Trophoblast cell (in vitro differentiated cells and primary cell): ENCODE measurements at regions not wholly inside any gene's neighbourhood (a gene's known extent, or its start where the extent isn't known, plus 50 kb on each side); places are given as distances from the start of the nearest gene placed in this dataset.

ENCODE experiments used
- DNase-seq, 2 donors: peaks; one replicate each; pipeline ENCODE4 v3.0.0-alpha.2; 2016
- H2AFZ ChIP-seq: 2 replicates; pipeline ENCODE4 v1.6.1; 2013; ENCODE audit warnings: low read length, moderate library complexity, mild to moderate bottlenecking; ENCODE audit not compliant: insufficient read depth, poor library complexity
- H2AK5ac ChIP-seq: 2 replicates; pipeline ENCODE4 v1.6.1; 2013; ENCODE audit warnings: mild to moderate bottlenecking, low read length
- H2BK120ac ChIP-seq: 2 replicates; pipeline ENCODE4 v1.6.1; 2013; ENCODE audit warnings: low read length, mild to moderate bottlenecking, moderate library complexity; ENCODE audit not compliant: insufficient read depth, poor library complexity
- H2BK12ac ChIP-seq: 2 replicates; pipeline ENCODE4 v1.6.1; 2013; ENCODE audit warnings: mild to moderate bottlenecking, low read length, moderate library complexity
- H2BK5ac ChIP-seq: 2 replicates; pipeline ENCODE4 v1.6.1; 2013; ENCODE audit warnings: low read length, low read depth, moderate library complexity, mild to moderate bottlenecking; ENCODE audit not compliant: poor library complexity
- H3K14ac ChIP-seq: 2 replicates; pipeline ENCODE4 v1.6.1; 2013; ENCODE audit warnings: mild to moderate bottlenecking, low read length
- H3K18ac ChIP-seq: 2 replicates; pipeline ENCODE4 v1.6.1; 2013; ENCODE audit warnings: mild to moderate bottlenecking, low read length
- H3K23ac ChIP-seq: 2 replicates; pipeline ENCODE4 v1.6.1; 2013; ENCODE audit warnings: low read length
- H3K27ac ChIP-seq: 2 replicates; pipeline ENCODE4 v1.5.1; 2013; ENCODE audit warnings: low read depth, mild to moderate bottlenecking, inconsistent platforms, low read length, moderate library complexity
- H3K27me3 ChIP-seq: 2 replicates; pipeline ENCODE4 v1.6.1; 2013; ENCODE audit warnings: inconsistent platforms, mild to moderate bottlenecking, low read length, moderate library complexity; ENCODE audit not compliant: insufficient read depth
- H3K36me3 ChIP-seq, 2 experiments: 1 replicate in 1 of 2; 2 replicates in 1 of 2; pipeline ENCODE4 v1.6.1; 2013; ENCODE audit warnings: low read length in 2 of 2, mild to moderate bottlenecking in 2 of 2, moderate library complexity in 1 of 2; ENCODE audit not compliant: insufficient read depth in 2 of 2, control insufficient read depth in 1 of 2
- H3K4ac ChIP-seq: 2 replicates; pipeline ENCODE4 v1.6.1; 2013; ENCODE audit warnings: low read depth, mild to moderate bottlenecking, low read length, moderate library complexity
- H3K4me1 ChIP-seq, 2 experiments: 1 replicate in 1 of 2; 2 replicates in 1 of 2; pipeline ENCODE4 v1.6.1; 2013; ENCODE audit warnings: low read length in 2 of 2, mild to moderate bottlenecking in 2 of 2, moderate library complexity in 1 of 2; ENCODE audit not compliant: insufficient read depth in 2 of 2, control insufficient read depth in 1 of 2
- H3K4me2 ChIP-seq: 2 replicates; pipeline ENCODE4 v1.6.1; 2013; ENCODE audit warnings: inconsistent platforms, mild to moderate bottlenecking, low read length, moderate library complexity
- H3K4me3 ChIP-seq: 2 replicates; pipeline ENCODE4 v1.5.1; 2013; ENCODE audit warnings: mild to moderate bottlenecking, low read depth, low read length, inconsistent platforms
- H3K79me1 ChIP-seq: one replicate; pipeline ENCODE4 v1.6.1; 2013; ENCODE audit warnings: low read length
- H3K79me2 ChIP-seq: 2 replicates; pipeline ENCODE4 v1.6.1; 2013; ENCODE audit warnings: low read length, mild to moderate bottlenecking; ENCODE audit not compliant: control insufficient read depth, insufficient read depth, poor library complexity
- H3K9ac ChIP-seq: 2 replicates; pipeline ENCODE4 v1.6.1; 2013; ENCODE audit warnings: mild to moderate bottlenecking, low read length
- H3K9me3 ChIP-seq: 2 replicates; pipeline ENCODE4 v1.6.1; 2013; ENCODE audit warnings: low read depth, mild to moderate bottlenecking, control low read depth, inconsistent platforms, low read length; ENCODE audit not compliant: insufficient read depth
- H4K12ac ChIP-seq: 2 replicates; pipeline ENCODE4 v1.6.1; 2013; ENCODE audit warnings: low read depth, mild to moderate bottlenecking, low read length, moderate library complexity
- H4K8ac ChIP-seq: 2 replicates; pipeline ENCODE4 v1.6.1; 2013; ENCODE audit warnings: low read depth, mild to moderate bottlenecking, low read length, moderate library complexity
- H4K91ac ChIP-seq: one replicate; pipeline ENCODE4 v1.6.1; 2013; ENCODE audit warnings: low read depth, mild to moderate bottlenecking, low read length, moderate library complexity
- WGBS: extraction: QIAGEN DNeasy Blood & Tissue Kit; methylation state at CpG from one replicate; pipeline ENCODE4 v1.1.7; 2013; ENCODE audit warnings: missing lambda C conversion rate; ENCODE audit not compliant: insufficient read length, insufficient coverage; ENCODE audit errors: extremely low coverage; 5-methylcytosine and 5-hydroxymethylcytosine counted together

DNA sequence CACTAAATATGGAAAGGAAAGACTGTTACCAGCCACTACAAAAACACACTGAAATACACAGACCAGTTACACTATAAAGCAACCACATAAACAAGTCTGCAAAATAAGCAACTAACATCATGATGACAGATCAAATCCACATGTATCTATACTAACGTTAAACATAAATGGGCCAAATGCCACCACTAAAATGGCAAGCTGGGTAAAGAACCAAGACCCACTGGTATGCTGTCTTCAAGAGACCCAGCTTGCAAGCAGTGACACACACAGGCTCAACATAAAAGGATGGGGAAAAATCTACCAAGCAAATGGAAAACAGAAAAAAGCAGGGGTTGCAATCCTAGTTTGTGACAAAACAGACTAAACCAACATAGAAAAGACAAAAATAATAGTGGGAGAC lies 260.9 kb upstream of the SSTR1 start:
- Histone ChIP-seq H4K12ac (no peak overlapping the region), H3K9ac (no peak overlapping the region), H2AFZ (no peak overlapping the region), H2BK120ac (no peak overlapping the region), H3K4me2 (no peak overlapping the region), H2AK5ac (no peak overlapping the region), H4K8ac (no peak overlapping the region), H3K27me3 (no peaks in the 10 kb centered on the region), H3K79me1 (no peaks in the 10 kb centered on the region), H2BK12ac (no peak overlapping the region), H3K23ac (no peak overlapping the region), H3K14ac (no peak overlapping the region), H3K4ac (no peak overlapping the region), H4K91ac (no peak overlapping the region), H3K4me3 (no peak overlapping the region), H2BK5ac (no peak overlapping the region), H3K9me3 (peaks cover 4% of the 10 kb centered on the region), H3K79me2 (no peaks in the 10 kb centered on the region), H3K4me1 (no peaks in the 10 kb centered on the region), H3K36me3 (no peaks in the 10 kb centered on the region), H3K18ac (no peak overlapping the region), H3K27ac (no peak overlapping the region)
- DNase-seq: no peak
- no CpG with 5 or more reads among the region's 1 CpG for WGBS

DNA sequence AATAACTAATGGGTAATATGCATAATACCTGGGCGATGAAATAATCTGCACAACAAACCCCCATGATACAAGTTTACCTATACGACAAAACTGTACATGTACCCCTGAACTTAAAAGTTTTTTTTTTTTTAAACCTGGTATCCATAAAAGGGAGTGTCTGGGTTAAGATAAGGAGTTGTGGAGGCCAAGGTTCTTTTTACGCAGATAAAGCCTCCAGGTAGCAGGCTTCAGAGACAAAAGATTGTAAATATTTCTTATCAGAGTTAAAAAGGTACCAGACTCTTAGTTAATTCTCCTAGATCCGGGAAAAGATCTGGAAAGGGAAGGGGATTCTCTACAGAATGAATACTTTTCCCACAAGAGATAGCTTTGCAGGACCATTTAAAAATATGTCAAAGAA lies 259.4 kb upstream of the SSTR1 start:
- H2BK120ac ChIP-seq: no peak overlapping the region
- H3K9me3 ChIP-seq: peaks cover 4% of the 10 kb centered on the region
- H3K79me2 ChIP-seq: no peaks in the 10 kb centered on the region
- H3K4me2 ChIP-seq: no peak overlapping the region
- no peak overlapping the region for H2AFZ ChIP-seq
- H2AK5ac ChIP-seq: no peak overlapping the region
- WGBS: no CpG with 5 or more reads among the region's 4 CpGs
- no peak overlapping the region for H3K23ac ChIP-seq
- no peak overlapping the region for H3K18ac ChIP-seq
- no peak overlapping the region for H4K91ac ChIP-seq
- no peaks in the 10 kb centered on the region for H3K36me3 ChIP-seq
- H3K4me1 ChIP-seq: no peaks in the 10 kb centered on the region
- no peak overlapping the region for H3K14ac ChIP-seq
- no peak overlapping the region for H2BK5ac ChIP-seq
- no peak overlapping the region for H4K8ac ChIP-seq
- H4K12ac ChIP-seq: no peak overlapping the region
- DNase-seq: no peak
- no peak overlapping the region for H2BK12ac ChIP-seq
- H3K27me3 ChIP-seq: no peaks in the 10 kb centered on the region
- H3K79me1 ChIP-seq: no peaks in the 10 kb centered on the region
- no peak overlapping the region for H3K4ac ChIP-seq
- no peak overlapping the region for H3K4me3 ChIP-seq
- no peak overlapping the region for H3K9ac ChIP-seq
- H3K27ac ChIP-seq: no peak overlapping the region

DNA sequence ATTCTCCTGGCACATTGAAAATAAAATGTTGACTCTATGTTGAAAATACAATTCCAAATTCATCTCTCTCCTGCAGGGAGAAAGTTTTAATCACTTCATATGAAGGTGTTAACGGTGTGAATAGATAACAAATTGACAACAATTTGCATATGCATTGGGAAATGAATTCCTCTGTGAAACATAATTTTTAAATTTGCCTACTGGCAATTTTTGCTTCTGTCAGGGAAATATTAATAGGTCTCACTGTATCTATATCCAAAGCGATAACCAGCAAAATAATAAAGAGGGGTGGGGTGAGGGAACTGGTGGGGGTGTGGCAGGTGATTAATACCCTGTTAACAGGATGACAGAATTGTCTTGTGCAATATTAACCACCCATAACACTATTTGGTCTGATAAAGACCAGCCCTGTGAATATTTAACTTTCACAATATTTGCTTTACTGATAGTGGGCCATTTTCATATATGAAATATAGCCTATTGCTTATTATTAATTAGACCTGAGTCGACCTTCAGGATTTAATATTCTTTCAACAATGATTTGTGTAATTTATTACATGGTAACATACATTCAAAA lies 239.0 kb upstream of the SSTR1 start:
- Histone ChIP-seq H2BK120ac (no peak overlapping the region), H3K79me2 (no peaks in the 10 kb centered on the region), H2BK5ac (no peak overlapping the region), H4K12ac (no peak overlapping the region), H3K9me3 (no peaks in the 10 kb centered on the region), H3K4me3 (no peak overlapping the region), H3K27me3 (no peaks in the 10 kb centered on the region), H3K9ac (no peak overlapping the region), H2AK5ac (no peak overlapping the region), H3K4ac (no peak overlapping the region), H3K18ac (no peak overlapping the region), H4K91ac (no peak overlapping the region), H3K27ac (no peak overlapping the region), H3K36me3 (no peaks in the 10 kb centered on the region), H3K4me2 (no peak overlapping the region), H3K79me1 (no peaks in the 10 kb centered on the region), H2AFZ (no peak overlapping the region), H3K14ac (no peak overlapping the region), H2BK12ac (no peak overlapping the region), H4K8ac (no peak overlapping the region), H3K23ac (no peak overlapping the region), H3K4me1 (no peaks in the 10 kb centered on the region)
- WGBS: no CpG with 5 or more reads among the region's 3 CpGs
- no peak for DNase-seq

GRCh38 chr14:37969511-37969979 lies 238.2 kb upstream of the SSTR1 start:
- no peak overlapping the region for H2BK120ac ChIP-seq
- H3K36me3 ChIP-seq: no peaks in the 10 kb centered on the region
- H4K12ac ChIP-seq: no peak overlapping the region
- H3K4me1 ChIP-seq: no peaks in the 10 kb centered on the region
- H3K14ac ChIP-seq: no peak overlapping the region
- no peak overlapping the region for H3K4ac ChIP-seq
- no peaks in the 10 kb centered on the region for H3K79me2 ChIP-seq
- no peaks in the 10 kb centered on the region for H3K27me3 ChIP-seq
- no peak overlapping the region for H3K23ac ChIP-seq
- no peak overlapping the region for H3K9ac ChIP-seq
- no peak overlapping the region for H3K27ac ChIP-seq
- H3K4me2 ChIP-seq: no peak overlapping the region
- no peak overlapping the region for H3K4me3 ChIP-seq
- no peak for DNase-seq
- H2BK12ac ChIP-seq: no peak overlapping the region
- no peaks in the 10 kb centered on the region for H3K9me3 ChIP-seq
- no peak overlapping the region for H2AK5ac ChIP-seq
- WGBS: no CpG with 5 or more reads among the region's 2 CpGs
- no peak overlapping the region for H4K91ac ChIP-seq
- H2BK5ac ChIP-seq: no peak overlapping the region
- H3K79me1 ChIP-seq: no peaks in the 10 kb centered on the region
- no peak overlapping the region for H2AFZ ChIP-seq
- H4K8ac ChIP-seq: no peak overlapping the region
- no peak overlapping the region for H3K18ac ChIP-seq
